GM12872 (cell line): ENCODE measurements at regions not wholly inside any gene's neighbourhood (a gene's known extent, or its start where the extent isn't known, plus 50 kb on each side); places are given as distances from the start of the nearest gene placed in this dataset.

Experiments
- TF ChIP-seq, protein P1 (sequence below): IDR thresholded peaks from 3 replicates; pipeline ENCODE4 v1.5.1; 2011; ENCODE audit warnings: low read depth, mild to moderate bottlenecking, low read length, moderate library complexity; ENCODE audit not compliant: insufficient read depth

DNA sequence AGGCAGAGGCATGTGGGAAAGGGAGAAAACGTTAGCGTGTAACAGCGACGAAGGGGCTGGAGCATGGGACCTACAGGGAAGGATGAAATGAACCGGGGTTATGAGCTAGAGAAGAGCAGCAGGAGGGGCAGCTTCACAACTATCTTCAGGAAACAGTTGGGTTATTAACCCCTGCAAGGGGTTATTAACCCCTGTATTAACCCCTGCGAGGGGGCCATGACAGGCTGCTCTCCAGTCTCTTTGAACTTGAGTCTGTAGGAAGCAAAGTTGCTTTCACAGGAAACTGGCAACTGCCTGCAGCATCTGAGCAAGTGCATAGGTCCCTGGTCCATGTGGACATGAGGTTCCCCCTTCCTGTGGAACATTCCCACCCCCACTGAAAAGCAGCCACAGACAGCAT lies 119.2 kb upstream of the CRHR1 start:
- TF ChIP-seq, protein P1, sequence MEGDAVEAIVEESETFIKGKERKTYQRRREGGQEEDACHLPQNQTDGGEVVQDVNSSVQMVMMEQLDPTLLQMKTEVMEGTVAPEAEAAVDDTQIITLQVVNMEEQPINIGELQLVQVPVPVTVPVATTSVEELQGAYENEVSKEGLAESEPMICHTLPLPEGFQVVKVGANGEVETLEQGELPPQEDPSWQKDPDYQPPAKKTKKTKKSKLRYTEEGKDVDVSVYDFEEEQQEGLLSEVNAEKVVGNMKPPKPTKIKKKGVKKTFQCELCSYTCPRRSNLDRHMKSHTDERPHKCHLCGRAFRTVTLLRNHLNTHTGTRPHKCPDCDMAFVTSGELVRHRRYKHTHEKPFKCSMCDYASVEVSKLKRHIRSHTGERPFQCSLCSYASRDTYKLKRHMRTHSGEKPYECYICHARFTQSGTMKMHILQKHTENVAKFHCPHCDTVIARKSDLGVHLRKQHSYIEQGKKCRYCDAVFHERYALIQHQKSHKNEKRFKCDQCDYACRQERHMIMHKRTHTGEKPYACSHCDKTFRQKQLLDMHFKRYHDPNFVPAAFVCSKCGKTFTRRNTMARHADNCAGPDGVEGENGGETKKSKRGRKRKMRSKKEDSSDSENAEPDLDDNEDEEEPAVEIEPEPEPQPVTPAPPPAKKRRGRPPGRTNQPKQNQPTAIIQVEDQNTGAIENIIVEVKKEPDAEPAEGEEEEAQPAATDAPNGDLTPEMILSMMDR, result no peak

GRCh38 chr17:45666046-45666600 lies 118.0 kb upstream of the CRHR1 start:
- TF ChIP-seq, protein P1, result peak; percentile 4; the same call in 1 of the 3 replicates

GRCh38 chr17:45666641-45667040 lies 117.5 kb upstream of the CRHR1 start:
- TF ChIP-seq, protein P1, result no peak

GRCh38 chr17:45667591-45668171 lies 116.4 kb upstream of the CRHR1 start:
- TF ChIP-seq, protein P1, result no peak

GRCh38 chr17:45668316-45668715 lies 115.8 kb upstream of the CRHR1 start:
- TF ChIP-seq, protein P1, result no peak

DNA sequence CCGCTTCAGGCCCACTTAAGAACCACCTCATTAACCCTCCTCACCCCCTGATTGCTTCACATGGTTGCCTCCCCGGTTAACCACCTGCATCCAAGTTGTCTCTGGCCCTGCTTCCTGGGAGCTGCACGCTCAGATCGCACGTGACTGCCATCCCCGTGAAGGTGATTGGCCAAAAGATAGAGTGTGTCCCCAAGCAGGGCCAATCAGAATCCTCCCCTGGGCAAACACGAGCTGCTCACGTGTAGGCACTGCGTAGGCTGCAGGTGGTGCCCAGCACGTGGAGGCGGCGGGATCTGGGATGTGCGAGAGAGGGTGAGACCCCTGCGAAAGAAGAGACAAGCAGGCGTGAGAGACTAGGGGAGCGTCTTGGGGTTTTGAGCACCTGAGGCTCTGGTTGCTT lies 111.8 kb upstream of the CRHR1 start:
- TF ChIP-seq, protein P1, result no peak

- TF ChIP-seq, protein P1, result no peak
Observed at GRCh38 chr17:45672792-45673191, 111.3 kb upstream of the CRHR1 start.
